ENCODE measurements at regions not wholly inside any gene's neighbourhood (a gene's known extent, or its start where the extent isn't known, plus 50 kb on each side); places are given as distances from the start of the nearest gene placed in this dataset.

DNA sequence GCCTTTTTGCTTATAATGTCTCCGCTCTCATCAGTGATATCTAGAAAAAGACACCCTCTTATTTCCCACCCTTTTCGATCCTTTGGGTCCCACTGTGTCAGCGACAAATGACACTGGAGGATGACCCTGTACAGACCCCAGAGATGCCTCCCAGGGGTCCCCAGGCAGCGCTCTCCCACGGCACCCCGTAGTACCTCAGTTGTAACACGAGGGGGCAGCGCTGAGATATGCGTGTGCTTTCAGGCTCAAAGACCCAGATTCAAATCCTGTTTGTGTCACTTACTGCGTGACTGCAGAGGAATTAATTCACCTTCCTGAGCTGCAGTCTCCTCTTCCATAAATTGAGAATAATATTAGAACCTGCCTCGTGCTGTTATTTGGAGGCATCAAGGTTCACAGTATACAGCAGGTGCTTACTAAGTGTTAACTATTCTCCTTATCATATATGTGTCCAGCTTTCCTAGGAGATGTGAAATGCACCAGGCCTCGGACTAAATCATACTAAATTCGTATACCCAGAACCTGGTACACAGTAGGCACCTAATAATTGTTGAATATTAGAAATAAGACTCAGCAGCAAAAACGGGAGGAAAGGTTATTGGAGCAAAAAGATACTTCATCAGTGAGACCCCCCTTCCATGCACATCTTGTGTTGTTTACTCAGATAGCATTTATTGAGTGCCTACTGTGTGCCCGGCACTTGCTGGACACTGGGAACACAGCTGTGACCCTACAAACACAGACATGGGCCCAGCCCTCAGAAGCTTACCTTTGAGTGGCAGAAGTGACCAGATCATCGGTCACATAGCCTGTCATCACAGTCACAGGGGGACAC, 99.9 kb downstream of the PHETA1 start:
- Histone ChIP-seq H3K4me3 (ENCODE audit: low read length) (no peak overlapping the region), H3K27ac (ENCODE audit: low read length) (no peak overlapping the region), H3K9me2 (ENCODE audit: insufficient read depth, low read length) (no peaks in the 10 kb centered on the region), H3K4me2 (ENCODE audit: low read length) (no peak overlapping the region), H3K27me3 (ENCODE audit: insufficient read depth, low read depth, low read length) (no peaks in the 10 kb centered on the region), H4K20me1 (ENCODE audit: insufficient read depth) (no peaks in the 10 kb centered on the region), H3K9ac (ENCODE audit: low read length) (no peak overlapping the region), H3K79me2 (replicated peaks; ENCODE audit: insufficient read depth, low read length) (no peaks in the 10 kb centered on the region), H3F3A (ENCODE audit: insufficient read depth, low read length, poor library complexity, severe bottlenecking) (no peaks in the 10 kb centered on the region), H3K9me3 (ENCODE audit: low read length) (no peaks in the 10 kb centered on the region), H2AFZ (ENCODE audit: low read depth, low read length) (no peak overlapping the region), H3K36me3 (ENCODE audit: insufficient read depth, low read length) (no peaks in the 10 kb centered on the region)
- TF ChIP-seq MXI1 (conservative IDR thresholded peaks at IDR 0.05; ENCODE audit: poor library complexity, severe bottlenecking) (no peak), RAD21 (conservative IDR thresholded peaks at IDR 0.05) (no peak), EZH2 (IDR thresholded peaks at IDR 0.05; ENCODE audit: borderline replicate concordance, insufficient read depth, low read length, poor library complexity, severe bottlenecking) (no peak), SMC3 (conservative IDR thresholded peaks at IDR 0.05; ENCODE audit: poor library complexity) (no peak), TAF1 (IDR thresholded peaks at IDR 0.05; ENCODE audit: low read depth) (no peak), EP300 (conservative IDR thresholded peaks at IDR 0.05; ENCODE audit: poor library complexity, severe bottlenecking) (no peak), POLR2AphosphoS5 (IDR thresholded peaks at IDR 0.05) (no peak)
- TF ChIP-seq, protein P1, sequence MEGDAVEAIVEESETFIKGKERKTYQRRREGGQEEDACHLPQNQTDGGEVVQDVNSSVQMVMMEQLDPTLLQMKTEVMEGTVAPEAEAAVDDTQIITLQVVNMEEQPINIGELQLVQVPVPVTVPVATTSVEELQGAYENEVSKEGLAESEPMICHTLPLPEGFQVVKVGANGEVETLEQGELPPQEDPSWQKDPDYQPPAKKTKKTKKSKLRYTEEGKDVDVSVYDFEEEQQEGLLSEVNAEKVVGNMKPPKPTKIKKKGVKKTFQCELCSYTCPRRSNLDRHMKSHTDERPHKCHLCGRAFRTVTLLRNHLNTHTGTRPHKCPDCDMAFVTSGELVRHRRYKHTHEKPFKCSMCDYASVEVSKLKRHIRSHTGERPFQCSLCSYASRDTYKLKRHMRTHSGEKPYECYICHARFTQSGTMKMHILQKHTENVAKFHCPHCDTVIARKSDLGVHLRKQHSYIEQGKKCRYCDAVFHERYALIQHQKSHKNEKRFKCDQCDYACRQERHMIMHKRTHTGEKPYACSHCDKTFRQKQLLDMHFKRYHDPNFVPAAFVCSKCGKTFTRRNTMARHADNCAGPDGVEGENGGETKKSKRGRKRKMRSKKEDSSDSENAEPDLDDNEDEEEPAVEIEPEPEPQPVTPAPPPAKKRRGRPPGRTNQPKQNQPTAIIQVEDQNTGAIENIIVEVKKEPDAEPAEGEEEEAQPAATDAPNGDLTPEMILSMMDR (IDR thresholded peaks at IDR 0.05; ENCODE audit: poor library complexity, severe bottlenecking), result no peak
- TF ChIP-seq, protein P2, sequence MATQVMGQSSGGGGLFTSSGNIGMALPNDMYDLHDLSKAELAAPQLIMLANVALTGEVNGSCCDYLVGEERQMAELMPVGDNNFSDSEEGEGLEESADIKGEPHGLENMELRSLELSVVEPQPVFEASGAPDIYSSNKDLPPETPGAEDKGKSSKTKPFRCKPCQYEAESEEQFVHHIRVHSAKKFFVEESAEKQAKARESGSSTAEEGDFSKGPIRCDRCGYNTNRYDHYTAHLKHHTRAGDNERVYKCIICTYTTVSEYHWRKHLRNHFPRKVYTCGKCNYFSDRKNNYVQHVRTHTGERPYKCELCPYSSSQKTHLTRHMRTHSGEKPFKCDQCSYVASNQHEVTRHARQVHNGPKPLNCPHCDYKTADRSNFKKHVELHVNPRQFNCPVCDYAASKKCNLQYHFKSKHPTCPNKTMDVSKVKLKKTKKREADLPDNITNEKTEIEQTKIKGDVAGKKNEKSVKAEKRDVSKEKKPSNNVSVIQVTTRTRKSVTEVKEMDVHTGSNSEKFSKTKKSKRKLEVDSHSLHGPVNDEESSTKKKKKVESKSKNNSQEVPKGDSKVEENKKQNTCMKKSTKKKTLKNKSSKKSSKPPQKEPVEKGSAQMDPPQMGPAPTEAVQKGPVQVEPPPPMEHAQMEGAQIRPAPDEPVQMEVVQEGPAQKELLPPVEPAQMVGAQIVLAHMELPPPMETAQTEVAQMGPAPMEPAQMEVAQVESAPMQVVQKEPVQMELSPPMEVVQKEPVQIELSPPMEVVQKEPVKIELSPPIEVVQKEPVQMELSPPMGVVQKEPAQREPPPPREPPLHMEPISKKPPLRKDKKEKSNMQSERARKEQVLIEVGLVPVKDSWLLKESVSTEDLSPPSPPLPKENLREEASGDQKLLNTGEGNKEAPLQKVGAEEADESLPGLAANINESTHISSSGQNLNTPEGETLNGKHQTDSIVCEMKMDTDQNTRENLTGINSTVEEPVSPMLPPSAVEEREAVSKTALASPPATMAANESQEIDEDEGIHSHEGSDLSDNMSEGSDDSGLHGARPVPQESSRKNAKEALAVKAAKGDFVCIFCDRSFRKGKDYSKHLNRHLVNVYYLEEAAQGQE (IDR thresholded peaks at IDR 0.05; ENCODE audit: borderline replicate concordance), result no peak

DNA sequence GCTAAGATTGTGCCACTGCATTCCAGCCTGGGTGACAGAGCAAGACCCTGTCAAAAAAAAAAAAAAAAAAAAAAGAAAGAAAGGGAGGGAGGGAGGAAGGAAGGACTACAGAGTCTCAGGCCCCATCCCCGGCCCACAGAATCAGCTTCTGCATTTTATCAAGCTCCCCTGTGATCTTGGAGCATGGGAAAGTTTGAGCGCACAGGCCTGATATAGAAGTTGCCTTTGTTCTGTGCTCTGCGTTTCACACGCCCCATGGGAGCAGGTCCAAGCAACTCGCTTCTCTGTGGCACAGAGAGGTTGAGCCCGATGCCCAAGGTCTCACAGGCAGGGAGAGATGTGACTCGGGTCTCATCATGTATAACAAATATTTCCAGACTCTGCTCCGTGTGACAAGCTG, 101.8 kb downstream of the PHETA1 start:
- H3K4me3 ChIP-seq (ENCODE audit: low read length), result no peak overlapping the region
- no peak overlapping the region for H2AFZ ChIP-seq (ENCODE audit: low read depth, low read length)
- H3K9me2 ChIP-seq (ENCODE audit: insufficient read depth, low read length), result no peaks in the 10 kb centered on the region
- TF ChIP-seq SMC3 (conservative IDR thresholded peaks at IDR 0.05; ENCODE audit: poor library complexity) (no peak), POLR2AphosphoS5 (IDR thresholded peaks at IDR 0.05) (no peak)
- TF ChIP-seq, protein P1 (IDR thresholded peaks at IDR 0.05; ENCODE audit: poor library complexity, severe bottlenecking), result no peak
- H3F3A ChIP-seq (ENCODE audit: insufficient read depth, low read length, poor library complexity, severe bottlenecking), result no peaks in the 10 kb centered on the region
- no peak overlapping the region for H3K4me2 ChIP-seq (ENCODE audit: low read length)
- no peak overlapping the region for H3K27ac ChIP-seq (ENCODE audit: low read length)
- no peaks in the 10 kb centered on the region for H3K79me2 ChIP-seq (replicated peaks; ENCODE audit: insufficient read depth, low read length)
- H4K20me1 ChIP-seq (ENCODE audit: insufficient read depth), result no peaks in the 10 kb centered on the region
- no peaks in the 10 kb centered on the region for H3K9me3 ChIP-seq (ENCODE audit: low read length)
- no peaks in the 10 kb centered on the region for H3K27me3 ChIP-seq (ENCODE audit: insufficient read depth, low read depth, low read length)
- no peaks in the 10 kb centered on the region for H3K36me3 ChIP-seq (ENCODE audit: insufficient read depth, low read length)
- H3K9ac ChIP-seq (ENCODE audit: low read length), result no peak overlapping the region
